ENCODE measurements at regions not wholly inside any gene's neighbourhood (a gene's known extent, or its start where the extent isn't known, plus 50 kb on each side); places are given as distances from the start of the nearest gene placed in this dataset.

DNA sequence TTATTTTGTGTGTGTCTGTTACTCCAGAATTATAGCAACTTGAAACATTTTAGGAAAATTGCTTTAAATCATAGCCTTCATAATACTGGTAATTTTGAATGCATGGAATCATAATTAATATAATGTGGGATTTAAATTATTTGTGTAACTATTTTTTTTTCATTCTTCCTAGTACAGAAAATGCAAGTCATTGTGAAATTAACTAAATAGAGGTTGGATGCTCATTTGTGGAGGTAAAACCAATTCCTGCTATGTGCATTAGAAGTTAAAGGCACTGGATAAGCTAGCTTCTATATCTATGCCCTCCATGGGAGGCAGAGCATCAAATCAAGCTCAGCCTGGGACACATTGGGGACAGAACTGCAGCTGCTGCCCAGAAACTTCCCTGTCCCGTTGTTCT is 1048.5 kb upstream of the PABPC4L start:
- no peak for TF ChIP-seq POLR2A (IDR thresholded peaks at IDR 0.05; ENCODE audit: low read depth)
- TF ChIP-seq EP300 (IDR thresholded peaks at IDR 0.05) = no peak
